Hepatocyte (in vitro differentiated cells): ENCODE measurements at regions not wholly inside any gene's neighbourhood (a gene's known extent, or its start where the extent isn't known, plus 50 kb on each side); places are given as distances from the start of the nearest gene placed in this dataset.

Source experiments
- CTCF ChIP-seq: fragments of 200-600 bp; sonication (generic); IDR thresholded peaks from 2 replicates; pipeline ENCODE4 v1.5.1; 2016; ENCODE audit warnings: antibody characterized with exemption, mild to moderate bottlenecking; ENCODE audit not compliant: poor library complexity
- EZH2 ChIP-seq: fragments of 200-600 bp; sonication (generic); IDR thresholded peaks from 2 replicates; pipeline ENCODE4 v1.6.1; 2016; ENCODE audit warnings: antibody characterized with exemption, mild to moderate bottlenecking, borderline replicate concordance
- EZH2phosphoT487 ChIP-seq: fragments of 200-600 bp; sonication (generic); IDR thresholded peaks from one replicate; pipeline ENCODE4 v1.6.1; 2018; ENCODE audit warnings: antibody characterized with exemption, mild to moderate bottlenecking, low read depth, moderate library complexity; ENCODE audit not compliant: unreplicated experiment, severe bottlenecking

- TF ChIP-seq EZH2 (no peak), CTCF (no peak), EZH2phosphoT487 (no peak)
Measured at GRCh38 chrX:38989076-38989475, 187.8 kb downstream of the MID1IP1 start.
